HCT116 (cell line): ENCODE measurements at regions not wholly inside any gene's neighbourhood (a gene's known extent, or its start where the extent isn't known, plus 50 kb on each side); places are given as distances from the start of the nearest gene placed in this dataset.

Source experiments
- CTCF ChIP-seq, 3 experiments: fragments of 200-600 bp in 1 of 3; sonication (generic) in 1 of 3; IDR thresholded peaks in 2 of 3; conservative IDR thresholded peaks in 1 of 3; 2 replicates each; pipeline ENCODE4 v1.5.1; 2012 to 2017; ENCODE audit warnings: low read depth in 2 of 3, low read length in 2 of 3, antibody characterized with exemption in 1 of 3, borderline replicate concordance in 1 of 3, control low read depth in 1 of 3, mild to moderate bottlenecking in 1 of 3, mixed read lengths in 1 of 3, mixed run types in 1 of 3, moderate library complexity in 1 of 3; ENCODE audit not compliant: insufficient read depth in 1 of 3
- EZH2 ChIP-seq: fragments of 200-600 bp; sonication (generic); IDR thresholded peaks from 2 replicates; pipeline ENCODE4 v1.6.1; 2017; ENCODE audit warnings: antibody characterized with exemption, mixed run types
- EZH2phosphoT487 ChIP-seq: fragments of 200-600 bp; IDR thresholded peaks from 2 replicates; pipeline ENCODE4 v1.6.1; 2018; ENCODE audit warnings: antibody characterized with exemption, borderline replicate concordance
- FOSL1 ChIP-seq: IDR thresholded peaks from 2 replicates; pipeline ENCODE4 v1.6.1; 2012; ENCODE audit warnings: low read depth
- POLR2AphosphoS5 ChIP-seq: IDR thresholded peaks from 2 replicates; pipeline ENCODE4 v1.6.1; 2011; ENCODE audit warnings: mild to moderate bottlenecking, low read depth, low read length, moderate library complexity
- ZNF274 ChIP-seq: fragments of 200-500 bp; sonication (Bioruptor generic); IDR thresholded peaks from 2 replicates; pipeline ENCODE4 v1.6.1; 2014; ENCODE audit warnings: mild to moderate bottlenecking, low read depth, low read length, inconsistent platforms

GRCh38 chr7:81462672-81463071, 307.2 kb downstream of the HGF start:
- TF ChIP-seq FOSL1 = no peak
- no peak for TF ChIP-seq CTCF (IDR thresholded peaks at IDR 0.05 in 2 of 3, conservative IDR thresholded peaks at IDR 0.05 in 1 of 3; ENCODE audit: borderline replicate concordance in 1 of 3, insufficient read depth in 1 of 3, low read depth in 2 of 3, low read length in 2 of 3)
- TF ChIP-seq POLR2AphosphoS5 = no peak
- no peak for TF ChIP-seq ZNF274
- no peak for TF ChIP-seq EZH2
- TF ChIP-seq EZH2phosphoT487 = no peak
